Osteoblast (primary cell): ENCODE measurements at regions not wholly inside any gene's neighbourhood (a gene's known extent, or its start where the extent isn't known, plus 50 kb on each side); places are given as distances from the start of the nearest gene placed in this dataset.

Experiments used
- DNase-seq: peaks from one replicate; pipeline ENCODE4 v3.0.0; 2011; ENCODE audit warnings: low spot score, mixed read lengths; ENCODE audit not compliant: insufficient read length; ENCODE audit errors: missing footprints
- H2AFZ ChIP-seq: 2 replicates; pipeline ENCODE4 v1.6.0; 2011; ENCODE audit warnings: mild to moderate bottlenecking, low read length
- H3K27ac ChIP-seq: 2 replicates; pipeline ENCODE4 v1.5.1; 2011; ENCODE audit warnings: mild to moderate bottlenecking, low read depth, low read length, moderate library complexity
- H3K27me3 ChIP-seq: 2 replicates; pipeline ENCODE4 v1.6.0; 2012; ENCODE audit warnings: mild to moderate bottlenecking, control low read depth, inconsistent platforms, low read length, moderate library complexity; ENCODE audit not compliant: insufficient read depth
- H3K36me3 ChIP-seq: 2 replicates; pipeline ENCODE4 v1.5.1; 2011; ENCODE audit warnings: mild to moderate bottlenecking, low read length, control low read depth, moderate library complexity; ENCODE audit not compliant: insufficient read depth
- H3K4me1 ChIP-seq: 2 replicates; pipeline ENCODE4 v1.5.1; 2011; ENCODE audit warnings: mild to moderate bottlenecking, low read length, control low read depth, moderate library complexity; ENCODE audit not compliant: insufficient read depth
- H3K4me2 ChIP-seq: 2 replicates; pipeline ENCODE4 v1.6.0; 2011; ENCODE audit warnings: mild to moderate bottlenecking, low read length; ENCODE audit not compliant: insufficient read depth
- H3K4me3 ChIP-seq: fragments of 200-600 bp; sonication (generic); 3 replicates; pipeline ENCODE4 v1.5.1; 2012; ENCODE audit warnings: mild to moderate bottlenecking, low read length, inconsistent platforms; ENCODE audit not compliant: insufficient read depth
- H3K79me2 ChIP-seq: 2 replicates; pipeline ENCODE4 v1.6.0; 2012; ENCODE audit warnings: mild to moderate bottlenecking, low read length, control low read depth, inconsistent platforms; ENCODE audit not compliant: insufficient read depth
- H3K9me3 ChIP-seq: 2 replicates; pipeline ENCODE4 v1.5.1; 2011; ENCODE audit warnings: low read depth, low read length, control low read depth
- H4K20me1 ChIP-seq: 2 replicates; pipeline ENCODE4 v1.6.0; 2012; ENCODE audit warnings: mild to moderate bottlenecking, low read length, control low read depth; ENCODE audit not compliant: insufficient read depth
- TF ChIP-seq, protein P1 (sequence below): IDR thresholded peaks from 2 replicates; pipeline ENCODE4 v1.5.1; 2011; ENCODE audit warnings: mild to moderate bottlenecking, low read depth, low read length, moderate library complexity; ENCODE audit errors: extremely low read depth

DNA sequence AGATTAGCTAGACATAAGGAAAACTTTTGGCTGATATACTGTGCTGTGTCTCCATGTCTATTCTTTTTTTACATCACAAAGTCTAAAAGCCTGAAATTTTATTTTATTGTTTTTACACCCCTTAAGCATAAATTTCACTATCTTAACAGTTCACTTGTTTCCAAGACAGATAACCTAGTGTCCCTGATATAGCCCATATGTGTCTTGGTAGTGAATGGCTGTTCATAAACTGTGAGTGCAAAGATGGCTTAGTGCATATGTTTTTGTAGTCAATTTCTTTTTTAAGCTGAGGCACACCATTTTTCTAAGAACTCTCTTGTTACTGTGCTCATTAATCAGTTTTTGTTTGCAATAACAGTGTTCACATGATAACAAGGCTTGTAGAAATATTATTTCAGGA, 381.1 kb downstream of the OXSM start:
- Histone ChIP-seq H3K27ac (no peak overlapping the region), H3K79me2 (no peaks in the 10 kb centered on the region), H3K27me3 (no peaks in the 10 kb centered on the region), H4K20me1 (no peaks in the 10 kb centered on the region), H3K36me3 (no peaks in the 10 kb centered on the region), H3K4me3 (no peak overlapping the region), H3K4me2 (no peak overlapping the region), H3K9me3 (peaks cover 2% of the 10 kb centered on the region), H2AFZ (no peak overlapping the region), H3K4me1 (no peaks in the 10 kb centered on the region)
- TF ChIP-seq, protein P1, sequence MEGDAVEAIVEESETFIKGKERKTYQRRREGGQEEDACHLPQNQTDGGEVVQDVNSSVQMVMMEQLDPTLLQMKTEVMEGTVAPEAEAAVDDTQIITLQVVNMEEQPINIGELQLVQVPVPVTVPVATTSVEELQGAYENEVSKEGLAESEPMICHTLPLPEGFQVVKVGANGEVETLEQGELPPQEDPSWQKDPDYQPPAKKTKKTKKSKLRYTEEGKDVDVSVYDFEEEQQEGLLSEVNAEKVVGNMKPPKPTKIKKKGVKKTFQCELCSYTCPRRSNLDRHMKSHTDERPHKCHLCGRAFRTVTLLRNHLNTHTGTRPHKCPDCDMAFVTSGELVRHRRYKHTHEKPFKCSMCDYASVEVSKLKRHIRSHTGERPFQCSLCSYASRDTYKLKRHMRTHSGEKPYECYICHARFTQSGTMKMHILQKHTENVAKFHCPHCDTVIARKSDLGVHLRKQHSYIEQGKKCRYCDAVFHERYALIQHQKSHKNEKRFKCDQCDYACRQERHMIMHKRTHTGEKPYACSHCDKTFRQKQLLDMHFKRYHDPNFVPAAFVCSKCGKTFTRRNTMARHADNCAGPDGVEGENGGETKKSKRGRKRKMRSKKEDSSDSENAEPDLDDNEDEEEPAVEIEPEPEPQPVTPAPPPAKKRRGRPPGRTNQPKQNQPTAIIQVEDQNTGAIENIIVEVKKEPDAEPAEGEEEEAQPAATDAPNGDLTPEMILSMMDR = no peak
- DNase-seq = no peak

DNA sequence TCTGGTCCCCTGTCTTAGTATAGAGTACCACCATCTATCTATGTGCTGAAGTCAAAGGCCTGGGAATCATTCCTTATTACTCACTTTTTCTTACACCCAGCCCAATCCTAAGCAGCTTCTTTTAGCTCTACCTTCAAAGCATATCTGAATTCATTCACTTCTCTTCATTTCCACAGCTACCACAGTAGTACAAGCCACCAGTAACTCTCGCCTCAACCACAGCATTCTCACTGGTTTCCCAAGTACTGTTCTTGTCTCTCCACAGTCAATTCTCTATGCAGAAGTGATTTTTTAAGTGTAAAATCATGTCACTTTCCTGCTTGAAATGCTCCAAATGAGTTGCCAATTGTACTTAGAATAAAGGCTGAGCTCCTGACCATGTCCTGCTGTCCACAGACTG, 401.7 kb downstream of the OXSM start:
- no peaks in the 10 kb centered on the region for H3K4me1 ChIP-seq
- no peak overlapping the region for H3K4me3 ChIP-seq
- no peak for DNase-seq
- no peak overlapping the region for H3K4me2 ChIP-seq
- no peaks in the 10 kb centered on the region for H3K79me2 ChIP-seq
- H4K20me1 ChIP-seq = no peaks in the 10 kb centered on the region
- no peak overlapping the region for H3K27ac ChIP-seq
- no peaks in the 10 kb centered on the region for H3K27me3 ChIP-seq
- no peak overlapping the region for H2AFZ ChIP-seq
- no peaks in the 10 kb centered on the region for H3K9me3 ChIP-seq
- TF ChIP-seq, protein P1 = no peak
- no peaks in the 10 kb centered on the region for H3K36me3 ChIP-seq

GRCh38 chr3:26193558-26193957, 403.7 kb downstream of the OXSM start:
- Histone ChIP-seq H3K27ac (no peak overlapping the region), H3K36me3 (no peaks in the 10 kb centered on the region), H4K20me1 (no peaks in the 10 kb centered on the region), H2AFZ (no peak overlapping the region), H3K4me2 (no peak overlapping the region), H3K4me3 (no peak overlapping the region), H3K27me3 (no peaks in the 10 kb centered on the region), H3K79me2 (no peaks in the 10 kb centered on the region), H3K4me1 (no peaks in the 10 kb centered on the region), H3K9me3 (no peaks in the 10 kb centered on the region)
- no peak for DNase-seq
- TF ChIP-seq, protein P1 = no peak

DNA sequence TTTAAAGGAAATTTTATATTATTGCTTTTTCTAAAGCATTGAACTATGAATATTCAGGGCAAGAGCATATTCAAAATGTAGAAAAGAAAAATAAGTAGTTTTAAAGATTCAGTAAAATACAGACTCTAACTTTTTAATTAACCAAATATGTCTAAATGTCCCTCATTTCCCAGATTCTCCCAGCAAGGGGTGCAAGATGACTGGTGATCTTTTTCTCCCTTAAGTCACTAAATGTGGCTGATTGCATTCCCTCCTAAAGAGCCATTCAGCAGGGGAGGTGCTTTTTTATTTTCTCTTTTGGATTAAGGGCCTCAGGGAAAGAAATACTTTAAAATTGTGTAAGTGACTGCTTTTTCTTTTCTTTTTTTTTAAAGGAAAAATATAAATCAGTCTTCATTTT, 406.9 kb downstream of the OXSM start:
- Histone ChIP-seq H3K4me3 (no peak overlapping the region), H2AFZ (no peak overlapping the region), H3K27ac (no peak overlapping the region), H3K4me2 (no peak overlapping the region), H3K36me3 (no peaks in the 10 kb centered on the region), H3K27me3 (no peaks in the 10 kb centered on the region), H4K20me1 (no peaks in the 10 kb centered on the region), H3K4me1 (no peaks in the 10 kb centered on the region), H3K79me2 (no peaks in the 10 kb centered on the region), H3K9me3 (no peaks in the 10 kb centered on the region)
- no peak for DNase-seq
- TF ChIP-seq, protein P1 = no peak
